Panc1 (cell line): ENCODE measurements at regions not wholly inside any gene's neighbourhood (a gene's known extent, or its start where the extent isn't known, plus 50 kb on each side); places are given as distances from the start of the nearest gene placed in this dataset.

Source experiments
- ATAC-seq: fragments of 200-7000 bp; cut with Tn5 transposase; 2 replicates; pipeline ENCODE4 v1.9.1; 2020; ENCODE audit warnings: mild to moderate bottlenecking, moderate library complexity
- BruUV-seq: library from RNA; stranded (reverse); fragments of 400-500 nt; replicated peaks from 2 replicates; lab custom pipeline; 2021; lab: Mats Ljungman, UMichigan
- CTCF ChIA-PET: fragments of 300-600 bp; sonication (Branson Sonifier 250); formaldehyde crosslinking; loops from one replicate; lab custom pipeline; 2022; ENCODE audit warnings: antibody characterized with exemption; lab: Charles Lee
- POLR2A ChIA-PET: fragments of 300-600 bp; sonication (Branson Sonifier 250); formaldehyde crosslinking; loops from one replicate; lab custom pipeline; 2022; ENCODE audit warnings: antibody characterized with exemption; lab: Charles Lee
- DNase-seq: peaks from one replicate; pipeline ENCODE4 v3.0.0-alpha.2; 2010; ENCODE audit warnings: low read depth, low spot score
- H3K27ac ChIP-seq: 2 replicates; pipeline ENCODE4 v1.5.1; 2011; ENCODE audit warnings: mild to moderate bottlenecking, low read length, inconsistent platforms
- H3K27me3 ChIP-seq: fragments of 200-500 bp; sonication (Bioruptor generic); 2 replicates; pipeline ENCODE4 v1.6.0; 2014; ENCODE audit warnings: low read length, inconsistent platforms; ENCODE audit not compliant: control insufficient read depth, insufficient read depth
- H3K36me3 ChIP-seq: fragments of 200-500 bp; sonication (Bioruptor generic); 2 replicates; pipeline ENCODE4 v1.5.1; 2014; ENCODE audit warnings: inconsistent platforms, mild to moderate bottlenecking, low read length, moderate library complexity; ENCODE audit not compliant: control insufficient read depth, insufficient read depth
- H3K4me1 ChIP-seq: 2 replicates; pipeline ENCODE4 v1.5.1; 2011; ENCODE audit warnings: inconsistent platforms, mild to moderate bottlenecking, low read length, moderate library complexity; ENCODE audit not compliant: control insufficient read depth, insufficient read depth
- H3K4me3 ChIP-seq, 2 experiments: 2 replicates each; pipeline ENCODE4 v1.5.1; 2011 to 2012; ENCODE audit warnings: low read depth in 2 of 2, low read length in 2 of 2, mild to moderate bottlenecking in 2 of 2, inconsistent platforms in 1 of 2, moderate library complexity in 1 of 2
- H3K9me3 ChIP-seq: fragments of 200-500 bp; sonication (Bioruptor generic); 2 replicates; pipeline ENCODE4 v1.5.1; 2014; ENCODE audit warnings: low read depth, mild to moderate bottlenecking, inconsistent platforms, low read length, moderate library complexity; ENCODE audit not compliant: control insufficient read depth, insufficient read depth
- POLR2AphosphoS5 ChIP-seq: IDR thresholded peaks from 2 replicates; pipeline ENCODE4 v1.6.1; 2012; ENCODE audit warnings: mild to moderate bottlenecking, low read depth, low read length, moderate library complexity
- SIN3A ChIP-seq: IDR thresholded peaks from 2 replicates; pipeline ENCODE4 v1.6.1; 2012; ENCODE audit warnings: low read depth, mild to moderate bottlenecking, low read length, moderate library complexity, borderline replicate concordance; ENCODE audit not compliant: insufficient read depth
- TCF7L2 ChIP-seq: IDR thresholded peaks from 2 replicates; pipeline ENCODE4 v1.6.1; 2011; ENCODE audit warnings: mild to moderate bottlenecking, low read depth, low read length, inconsistent platforms
- in situ Hi-C: cut with HindIII; loops from 2 replicates; pipeline ENCODE4 v1.10.0; 2016; ENCODE audit warnings: low sequenced_read_pairs, low pct_unique_long_range_greater_than_20kb
- intact Hi-C: fragments of 100-400 bp; cut with micrococcal nuclease; formaldehyde crosslinking; loops from one replicate; pipeline ENCODE4 v1.10.0; 2022; ENCODE audit not compliant: unreplicated experiment
- TF ChIP-seq, protein P1 (sequence below): fragments of 450-650 bp; IDR thresholded peaks from 2 replicates; pipeline ENCODE4 v1.5.1; 2017; ENCODE audit warnings: mild to moderate bottlenecking
- TF ChIP-seq, protein P2 (sequence below), 2 experiments: IDR thresholded peaks; 2 replicates each; pipeline ENCODE4 v1.6.1; 2011 to 2012; ENCODE audit warnings: low read depth in 2 of 2, control low read depth in 1 of 2, low read length in 1 of 2, mild to moderate bottlenecking in 1 of 2, moderate library complexity in 1 of 2; ENCODE audit not compliant: insufficient read depth in 1 of 2

DNA sequence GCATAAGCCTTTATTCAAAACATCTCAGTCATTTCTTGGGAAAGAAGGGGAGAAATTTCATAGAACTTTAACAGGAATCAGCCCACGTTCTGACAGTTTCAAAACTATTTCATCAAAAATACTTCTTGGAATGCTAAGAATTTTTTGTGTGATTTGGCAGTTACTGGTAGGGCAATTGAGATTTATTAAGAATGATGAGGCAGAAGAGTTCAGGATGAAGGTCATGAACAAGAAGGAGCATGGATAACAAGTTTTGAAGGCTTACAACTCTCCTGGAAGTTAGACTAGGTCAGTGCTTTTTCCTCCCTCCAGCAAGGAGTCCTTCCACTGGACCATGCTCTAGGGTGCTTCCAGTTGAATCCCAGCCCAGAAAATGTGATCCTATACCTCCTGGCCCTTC is 569.9 kb downstream of the ANKRD7 start:
- ATAC-seq = no peak
- H3K4me3 ChIP-seq = no peak overlapping the region
- no peak for DNase-seq
- BruUV-seq = no TSS peak
- no peak for TF ChIP-seq POLR2AphosphoS5
- no peak for TF ChIP-seq TCF7L2
- TF ChIP-seq, protein P1, sequence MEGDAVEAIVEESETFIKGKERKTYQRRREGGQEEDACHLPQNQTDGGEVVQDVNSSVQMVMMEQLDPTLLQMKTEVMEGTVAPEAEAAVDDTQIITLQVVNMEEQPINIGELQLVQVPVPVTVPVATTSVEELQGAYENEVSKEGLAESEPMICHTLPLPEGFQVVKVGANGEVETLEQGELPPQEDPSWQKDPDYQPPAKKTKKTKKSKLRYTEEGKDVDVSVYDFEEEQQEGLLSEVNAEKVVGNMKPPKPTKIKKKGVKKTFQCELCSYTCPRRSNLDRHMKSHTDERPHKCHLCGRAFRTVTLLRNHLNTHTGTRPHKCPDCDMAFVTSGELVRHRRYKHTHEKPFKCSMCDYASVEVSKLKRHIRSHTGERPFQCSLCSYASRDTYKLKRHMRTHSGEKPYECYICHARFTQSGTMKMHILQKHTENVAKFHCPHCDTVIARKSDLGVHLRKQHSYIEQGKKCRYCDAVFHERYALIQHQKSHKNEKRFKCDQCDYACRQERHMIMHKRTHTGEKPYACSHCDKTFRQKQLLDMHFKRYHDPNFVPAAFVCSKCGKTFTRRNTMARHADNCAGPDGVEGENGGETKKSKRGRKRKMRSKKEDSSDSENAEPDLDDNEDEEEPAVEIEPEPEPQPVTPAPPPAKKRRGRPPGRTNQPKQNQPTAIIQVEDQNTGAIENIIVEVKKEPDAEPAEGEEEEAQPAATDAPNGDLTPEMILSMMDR = no peak
- TF ChIP-seq, protein P2, sequence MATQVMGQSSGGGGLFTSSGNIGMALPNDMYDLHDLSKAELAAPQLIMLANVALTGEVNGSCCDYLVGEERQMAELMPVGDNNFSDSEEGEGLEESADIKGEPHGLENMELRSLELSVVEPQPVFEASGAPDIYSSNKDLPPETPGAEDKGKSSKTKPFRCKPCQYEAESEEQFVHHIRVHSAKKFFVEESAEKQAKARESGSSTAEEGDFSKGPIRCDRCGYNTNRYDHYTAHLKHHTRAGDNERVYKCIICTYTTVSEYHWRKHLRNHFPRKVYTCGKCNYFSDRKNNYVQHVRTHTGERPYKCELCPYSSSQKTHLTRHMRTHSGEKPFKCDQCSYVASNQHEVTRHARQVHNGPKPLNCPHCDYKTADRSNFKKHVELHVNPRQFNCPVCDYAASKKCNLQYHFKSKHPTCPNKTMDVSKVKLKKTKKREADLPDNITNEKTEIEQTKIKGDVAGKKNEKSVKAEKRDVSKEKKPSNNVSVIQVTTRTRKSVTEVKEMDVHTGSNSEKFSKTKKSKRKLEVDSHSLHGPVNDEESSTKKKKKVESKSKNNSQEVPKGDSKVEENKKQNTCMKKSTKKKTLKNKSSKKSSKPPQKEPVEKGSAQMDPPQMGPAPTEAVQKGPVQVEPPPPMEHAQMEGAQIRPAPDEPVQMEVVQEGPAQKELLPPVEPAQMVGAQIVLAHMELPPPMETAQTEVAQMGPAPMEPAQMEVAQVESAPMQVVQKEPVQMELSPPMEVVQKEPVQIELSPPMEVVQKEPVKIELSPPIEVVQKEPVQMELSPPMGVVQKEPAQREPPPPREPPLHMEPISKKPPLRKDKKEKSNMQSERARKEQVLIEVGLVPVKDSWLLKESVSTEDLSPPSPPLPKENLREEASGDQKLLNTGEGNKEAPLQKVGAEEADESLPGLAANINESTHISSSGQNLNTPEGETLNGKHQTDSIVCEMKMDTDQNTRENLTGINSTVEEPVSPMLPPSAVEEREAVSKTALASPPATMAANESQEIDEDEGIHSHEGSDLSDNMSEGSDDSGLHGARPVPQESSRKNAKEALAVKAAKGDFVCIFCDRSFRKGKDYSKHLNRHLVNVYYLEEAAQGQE (IDR thresholded peaks at IDR 0.05; ENCODE audit: insufficient read depth in 1 of 2, low read depth in 2 of 2, low read length in 1 of 2) = no peak
- TF ChIP-seq SIN3A = no peak
- POLR2A ChIA-PET = no interaction called here
- H3K36me3 ChIP-seq = no peaks in the 10 kb centered on the region
- in situ Hi-C loops = no loop called here
- no peaks in the 10 kb centered on the region for H3K9me3 ChIP-seq
- no peaks in the 10 kb centered on the region for H3K27me3 ChIP-seq
- intact Hi-C loops = no loop called here
- CTCF ChIA-PET = interaction anchor here (0.6 kb wide), 1 partner anchor 101 kb away, joined by 4 read pairs; no protein-coding TSS in a partner anchor
- H3K4me1 ChIP-seq = no peaks in the 10 kb centered on the region
- no peak overlapping the region for H3K27ac ChIP-seq

GRCh38 chr7:118801366-118801765 is 576.9 kb downstream of the ANKRD7 start:
- Histone ChIP-seq H3K4me3 (no peak overlapping the region), H3K9me3 (0 out of 2 replicates have a peak, but pooled peaks cover 2% of the 10 kb centered on the region), H3K27me3 (no peaks in the 10 kb centered on the region), H3K27ac (no peak overlapping the region), H3K36me3 (no peaks in the 10 kb centered on the region), H3K4me1 (no peaks in the 10 kb centered on the region)
- TF ChIP-seq SIN3A (no peak), POLR2AphosphoS5 (no peak), TCF7L2 (no peak)
- TF ChIP-seq, protein P1 = no peak
- TF ChIP-seq, protein P2 (IDR thresholded peaks at IDR 0.05; ENCODE audit: insufficient read depth in 1 of 2, low read depth in 2 of 2, low read length in 1 of 2) = no peak
- intact Hi-C loops (no loop called here), in situ Hi-C loops (no loop called here)
- BruUV-seq = no TSS peak
- ATAC-seq (no peak), DNase-seq (no peak)
- ChIA-PET CTCF (no interaction called here), POLR2A (no interaction called here)
